HUES6 (cell line): ENCODE measurements at regions not wholly inside any gene's neighbourhood (a gene's known extent, or its start where the extent isn't known, plus 50 kb on each side); places are given as distances from the start of the nearest gene placed in this dataset.

Experiments
- H3K27ac ChIP-seq: 2 replicates; pipeline ENCODE4 v1.7.0; 2013; ENCODE audit warnings: low read depth, mild to moderate bottlenecking, low read length, inconsistent platforms
- H3K27me3 ChIP-seq: 2 replicates; pipeline ENCODE4 v1.6.1; 2013; ENCODE audit warnings: low read length; ENCODE audit not compliant: control insufficient read depth, insufficient read depth
- H3K36me3 ChIP-seq: 2 replicates; pipeline ENCODE4 v1.6.1; 2013; ENCODE audit warnings: low read length; ENCODE audit not compliant: control insufficient read depth, insufficient read depth
- H3K4me1 ChIP-seq: 2 replicates; pipeline ENCODE4 v1.6.1; 2013; ENCODE audit warnings: low read length; ENCODE audit not compliant: control insufficient read depth, insufficient read depth
- H3K4me3 ChIP-seq: 2 replicates; pipeline ENCODE4 v1.5.1; 2013; ENCODE audit warnings: low read depth, low read length
- H3K9ac ChIP-seq: one replicate; pipeline ENCODE4 v1.6.1; 2013; ENCODE audit warnings: mild to moderate bottlenecking, low read length
- H3K9me3 ChIP-seq: 2 replicates; pipeline ENCODE4 v1.6.1; 2013; ENCODE audit warnings: low read depth, low read length; ENCODE audit not compliant: control insufficient read depth, insufficient read depth

GRCh38 chr6:126811321-126811720 is 307.1 kb upstream of the RSPO3 start:
- Histone ChIP-seq H3K4me1 (peaks cover 6% of the 10 kb centered on the region; the same call in 1 of the 2 replicates), H3K36me3 (no peaks in the 10 kb centered on the region), H3K27ac (no peak overlapping the region), H3K27me3 (no peaks in the 10 kb centered on the region), H3K9me3 (no peaks in the 10 kb centered on the region), H3K4me3 (no peak overlapping the region), H3K9ac (no peak overlapping the region)

- Histone ChIP-seq H3K27ac (no peak overlapping the region), H3K27me3 (no peaks in the 10 kb centered on the region), H3K36me3 (no peaks in the 10 kb centered on the region)
Observed at GRCh38 chr6:126812010-126812409, 306.5 kb upstream of the RSPO3 start.

GRCh38 chr6:126812651-126813050 is 305.8 kb upstream of the RSPO3 start:
- Histone ChIP-seq H3K27me3 (no peaks in the 10 kb centered on the region), H3K9ac (no peak overlapping the region), H3K4me3 (no peak overlapping the region), H3K4me1 (peaks cover 6% of the 10 kb centered on the region; the same call in 1 of the 2 replicates), H3K9me3 (no peaks in the 10 kb centered on the region), H3K36me3 (no peaks in the 10 kb centered on the region), H3K27ac (no peak overlapping the region)

More at GRCh38 chr6:126812010-126812409, 306.5 kb upstream of the RSPO3 start:
- H3K4me1 ChIP-seq: peaks cover 6% of the 10 kb centered on the region; the same call in 1 of the 2 replicates
- no peaks in the 10 kb centered on the region for H3K9me3 ChIP-seq
- no peak overlapping the region for H3K4me3 ChIP-seq
- no peak overlapping the region for H3K9ac ChIP-seq

GRCh38 chr6:126820634-126821033 is 297.8 kb upstream of the RSPO3 start:
- H3K27me3 ChIP-seq: no peaks in the 10 kb centered on the region
- no peak overlapping the region for H3K27ac ChIP-seq
- peaks cover 12% of the 10 kb centered on the region for H3K4me1 ChIP-seq
- H3K36me3 ChIP-seq: no peaks in the 10 kb centered on the region
- no peak overlapping the region for H3K4me3 ChIP-seq
- H3K9me3 ChIP-seq: no peaks in the 10 kb centered on the region
- H3K9ac ChIP-seq: no peak overlapping the region

GRCh38 chr6:126821706-126822105 is 296.8 kb upstream of the RSPO3 start:
- no peak overlapping the region for H3K4me3 ChIP-seq

GRCh38 chr6:126824226-126824625 is 294.2 kb upstream of the RSPO3 start:
- Histone ChIP-seq H3K36me3 (no peaks in the 10 kb centered on the region), H3K9me3 (no peaks in the 10 kb centered on the region), H3K9ac (no peak overlapping the region), H3K4me3 (no peak overlapping the region), H3K4me1 (peaks cover 12% of the 10 kb centered on the region), H3K27me3 (no peaks in the 10 kb centered on the region), H3K27ac (no peak overlapping the region)

More at GRCh38 chr6:126821706-126822105, 296.8 kb upstream of the RSPO3 start:
- no peaks in the 10 kb centered on the region for H3K9me3 ChIP-seq
- no peaks in the 10 kb centered on the region for H3K36me3 ChIP-seq
- no peaks in the 10 kb centered on the region for H3K27me3 ChIP-seq
- peaks cover 12% of the 10 kb centered on the region for H3K4me1 ChIP-seq
- H3K27ac ChIP-seq: no peak overlapping the region
- H3K9ac ChIP-seq: no peak overlapping the region

GRCh38 chr6:126824815-126825214 is 293.7 kb upstream of the RSPO3 start:
- Histone ChIP-seq H3K4me3 (no peak overlapping the region), H3K4me1 (peaks cover 12% of the 10 kb centered on the region), H3K9ac (no peak overlapping the region), H3K27ac (no peak overlapping the region), H3K27me3 (no peaks in the 10 kb centered on the region), H3K36me3 (no peaks in the 10 kb centered on the region), H3K9me3 (no peaks in the 10 kb centered on the region)

GRCh38 chr6:126826166-126826714 is 292.2 kb upstream of the RSPO3 start:
- Histone ChIP-seq H3K9me3 (no peaks in the 10 kb centered on the region), H3K27me3 (no peaks in the 10 kb centered on the region), H3K4me3 (no peak overlapping the region), H3K36me3 (no peaks in the 10 kb centered on the region), H3K9ac (no peak overlapping the region), H3K4me1 (peaks cover 12% of the 10 kb centered on the region), H3K27ac (no peak overlapping the region)

GRCh38 chr6:126831461-126831860 is 287.0 kb upstream of the RSPO3 start:
- no peaks in the 10 kb centered on the region for H3K4me1 ChIP-seq
- no peak overlapping the region for H3K4me3 ChIP-seq
- no peaks in the 10 kb centered on the region for H3K36me3 ChIP-seq
- H3K9ac ChIP-seq: no peak overlapping the region
- H3K9me3 ChIP-seq: no peaks in the 10 kb centered on the region
- no peak overlapping the region for H3K27ac ChIP-seq
- H3K27me3 ChIP-seq: no peaks in the 10 kb centered on the region

- Histone ChIP-seq H3K36me3 (no peaks in the 10 kb centered on the region), H3K27ac (no peak overlapping the region), H3K9ac (no peak overlapping the region), H3K27me3 (no peaks in the 10 kb centered on the region), H3K4me3 (no peak overlapping the region), H3K9me3 (no peaks in the 10 kb centered on the region), H3K4me1 (no peaks in the 10 kb centered on the region)
Observed at GRCh38 chr6:126842769-126843168, 275.7 kb upstream of the RSPO3 start.

GRCh38 chr6:126848119-126848518 is 270.4 kb upstream of the RSPO3 start:
- H3K36me3 ChIP-seq: no peaks in the 10 kb centered on the region
- H3K9ac ChIP-seq: no peak overlapping the region
- H3K27ac ChIP-seq: no peak overlapping the region
- H3K4me1 ChIP-seq: no peaks in the 10 kb centered on the region
- H3K9me3 ChIP-seq: no peaks in the 10 kb centered on the region
- no peaks in the 10 kb centered on the region for H3K27me3 ChIP-seq
- H3K4me3 ChIP-seq: no peak overlapping the region

- Histone ChIP-seq H3K9ac (no peak overlapping the region), H3K4me3 (no peak overlapping the region), H3K27me3 (no peaks in the 10 kb centered on the region), H3K4me1 (no peaks in the 10 kb centered on the region), H3K27ac (no peak overlapping the region), H3K36me3 (no peaks in the 10 kb centered on the region), H3K9me3 (no peaks in the 10 kb centered on the region)
Observed at GRCh38 chr6:126867641-126868040, 250.8 kb upstream of the RSPO3 start.
